Stomach (tissue), 8 donors: ENCODE measurements at regions not wholly inside any gene's neighbourhood (a gene's known extent, or its start where the extent isn't known, plus 50 kb on each side); places are given as distances from the start of the nearest gene placed in this dataset.

ENCODE experiments used
- DNase-seq, 2 donors: peaks; one replicate each; pipeline versions ENCODE4 v3.0.0 to v3.0.0-alpha.2; 2013 to 2019
- H3K27ac ChIP-seq, 5 donors: fragments of 200-600 bp in 4 of 5; sonication (generic) in 4 of 5; one replicate each; pipeline ENCODE4 v1.5.1; 2013 to 2019; ENCODE audit warnings: mild to moderate bottlenecking in 1 of 5, moderate library complexity in 1 of 5
- H3K27me3 ChIP-seq, 3 donors: fragments of 200-600 bp; sonication (generic); one replicate each; pipeline ENCODE4 v1.5.1; 2017 to 2019; ENCODE audit warnings: mixed run types in 1 of 3
- H3K36me3 ChIP-seq, 4 donors: fragments of 200-600 bp; sonication (generic); 1 replicate in 3 of 4; 2 replicates in 1 of 4; pipeline ENCODE4 v1.5.1; 2016 to 2019
- H3K4me1 ChIP-seq, 4 donors: fragments of 200-600 bp; sonication (generic); one replicate each; pipeline ENCODE4 v1.5.1; 2016 to 2019
- H3K4me3 ChIP-seq, 4 donors: fragments of 200-600 bp; sonication (generic) in 3 of 4; one replicate each; pipeline ENCODE4 v1.5.1; 2016 to 2019; ENCODE audit warnings: mild to moderate bottlenecking in 1 of 4
- H3K9me3 ChIP-seq, 4 donors: fragments of 200-600 bp; sonication (generic); one replicate each; pipeline ENCODE4 v1.5.1; 2016 to 2019
- EP300 ChIP-seq: sonication (generic); formaldehyde crosslinking; IDR thresholded peaks from one replicate; pipeline ENCODE4 v1.6.1; 2017; ENCODE audit warnings: antibody characterized with exemption
- POLR2A ChIP-seq, 4 donors: fragments of 450-650 bp; IDR thresholded peaks; one replicate each; pipeline ENCODE4 v1.6.1; 2016; ENCODE audit warnings: antibody characterized with exemption in 4 of 4, control low read depth in 2 of 4, mild to moderate bottlenecking in 1 of 4, moderate library complexity in 1 of 4
- POLR2AphosphoS5 ChIP-seq, 3 donors: sonication (generic); formaldehyde crosslinking; IDR thresholded peaks; one replicate each; pipeline ENCODE4 v1.6.1; 2016; ENCODE audit warnings: antibody characterized with exemption in 3 of 3
- WGBS, 5 donors: extraction: QIAGEN DNeasy Blood & Tissue Kit in 3 of 5; methylation state at CpG; one replicate each; pipeline versions ENCODE4 v1.1.5 to v1.1.7; 2013 to 2018; 5-methylcytosine and 5-hydroxymethylcytosine counted together
- intact Hi-C: fragments of 100-400 bp; cut with DNase I; formaldehyde crosslinking; loops from one replicate; pipeline ENCODE4 v1.15.1; 2023; ENCODE audit warnings: low total_unique reads
- TF ChIP-seq, protein P1 (sequence below), 7 experiments: fragments of 450-650 bp in 4 of 7; fragments of 200-600 bp in 3 of 7; sonication (generic) in 3 of 7; IDR thresholded peaks; one replicate each; pipeline ENCODE4 v1.5.1; 2016 to 2019; ENCODE audit warnings: antibody characterized with exemption in 7 of 7, control low read depth in 2 of 7, mild to moderate bottlenecking in 1 of 7
- donor health status: healthy with polysubstance abuse.
- donor health status: Bipolar disorder and iron deficiency.
- donor health status: healthy.

DNA sequence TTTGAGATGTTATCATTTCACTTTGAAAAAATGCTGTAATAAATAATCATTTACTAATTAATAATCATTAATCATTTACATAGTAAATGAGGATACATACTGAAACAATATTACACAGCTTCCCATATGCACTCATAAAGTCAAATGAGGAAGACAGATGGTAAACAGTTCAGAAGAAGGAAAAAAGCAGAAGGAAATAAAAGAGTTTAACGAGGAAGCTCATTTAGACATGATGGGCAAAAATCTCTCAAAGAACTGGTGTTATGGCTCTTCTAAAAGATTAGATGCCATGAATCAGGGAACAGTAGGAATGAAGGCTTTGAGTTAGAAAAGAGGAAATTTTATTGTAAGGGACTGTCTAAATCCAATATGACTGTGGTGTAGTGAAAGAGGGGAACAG lies 347.6 kb downstream of the PTPRC start:
- no peak for DNase-seq
- H3K9me3 ChIP-seq, result no peaks in the 10 kb centered on the region
- no peaks in the 10 kb centered on the region for H3K36me3 ChIP-seq
- 74 to 79% (median 77%) methylated on average over 1 of the region's 1 CpG for WGBS, 5 donors
- H3K27me3 ChIP-seq, result no peaks in the 10 kb centered on the region
- H3K27ac ChIP-seq, result no peak overlapping the region
- intact Hi-C loops, result no loop called here
- TF ChIP-seq EP300, result no peak
- TF ChIP-seq, protein P1, sequence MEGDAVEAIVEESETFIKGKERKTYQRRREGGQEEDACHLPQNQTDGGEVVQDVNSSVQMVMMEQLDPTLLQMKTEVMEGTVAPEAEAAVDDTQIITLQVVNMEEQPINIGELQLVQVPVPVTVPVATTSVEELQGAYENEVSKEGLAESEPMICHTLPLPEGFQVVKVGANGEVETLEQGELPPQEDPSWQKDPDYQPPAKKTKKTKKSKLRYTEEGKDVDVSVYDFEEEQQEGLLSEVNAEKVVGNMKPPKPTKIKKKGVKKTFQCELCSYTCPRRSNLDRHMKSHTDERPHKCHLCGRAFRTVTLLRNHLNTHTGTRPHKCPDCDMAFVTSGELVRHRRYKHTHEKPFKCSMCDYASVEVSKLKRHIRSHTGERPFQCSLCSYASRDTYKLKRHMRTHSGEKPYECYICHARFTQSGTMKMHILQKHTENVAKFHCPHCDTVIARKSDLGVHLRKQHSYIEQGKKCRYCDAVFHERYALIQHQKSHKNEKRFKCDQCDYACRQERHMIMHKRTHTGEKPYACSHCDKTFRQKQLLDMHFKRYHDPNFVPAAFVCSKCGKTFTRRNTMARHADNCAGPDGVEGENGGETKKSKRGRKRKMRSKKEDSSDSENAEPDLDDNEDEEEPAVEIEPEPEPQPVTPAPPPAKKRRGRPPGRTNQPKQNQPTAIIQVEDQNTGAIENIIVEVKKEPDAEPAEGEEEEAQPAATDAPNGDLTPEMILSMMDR (IDR thresholded peaks at IDR 0.05), result no peak
- TF ChIP-seq POLR2A (IDR thresholded peaks at IDR 0.05), result no peak
- no peak for TF ChIP-seq POLR2AphosphoS5 (IDR thresholded peaks at IDR 0.05)
- H3K4me1 ChIP-seq, result no peaks in the 10 kb centered on the region
- H3K4me3 ChIP-seq, result no peak overlapping the region

DNA sequence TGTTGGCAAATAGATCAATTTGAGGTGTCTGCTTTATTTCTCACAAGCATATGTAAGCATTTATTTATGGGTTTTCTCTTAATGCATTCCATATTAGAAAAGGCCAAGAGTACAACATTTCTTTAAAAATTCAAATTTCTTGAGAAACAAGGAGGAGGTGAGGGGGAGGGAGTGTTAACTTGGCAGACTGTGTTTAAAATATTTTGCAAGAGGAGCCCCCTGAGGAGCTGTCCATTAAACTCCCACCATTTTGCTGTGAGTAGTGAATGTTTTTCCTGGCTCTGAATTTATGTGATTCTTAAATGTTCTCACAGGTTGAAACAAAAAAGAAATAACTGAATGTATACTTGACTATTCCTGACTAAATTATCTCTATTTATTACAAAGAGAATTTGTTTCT lies 363.8 kb downstream of the PTPRC start:
- intact Hi-C loops, result no loop called here
- no peaks in the 10 kb centered on the region for H3K9me3 ChIP-seq

DNA sequence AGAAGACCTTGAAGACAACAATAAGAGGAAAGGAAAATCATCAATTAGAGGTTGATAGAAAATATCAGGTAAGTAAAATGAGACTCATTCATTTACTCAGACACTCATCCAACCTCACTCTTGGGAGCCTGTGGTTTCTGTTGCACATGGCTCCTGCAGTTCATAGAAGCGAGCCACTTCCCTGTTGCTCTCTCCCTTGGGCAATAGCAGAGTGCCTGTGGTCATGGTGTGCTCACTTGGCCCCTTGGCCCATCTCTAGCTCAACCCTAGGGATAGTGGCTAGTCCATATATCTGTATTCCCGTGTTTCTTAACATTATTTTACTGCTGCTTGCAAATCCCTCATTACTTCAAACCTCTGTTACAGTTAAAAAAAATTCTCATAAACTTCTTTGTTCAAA lies 368.6 kb downstream of the PTPRC start:
- 70 to 95% (median 76%) methylated on average over 2 of the region's 2 CpGs for WGBS, 5 donors
- H3K27me3 ChIP-seq, result no peaks in the 10 kb centered on the region
- DNase-seq, result no peak
- no peaks in the 10 kb centered on the region for H3K4me1 ChIP-seq
- H3K4me3 ChIP-seq, result no peak overlapping the region
- intact Hi-C loops, result no loop called here
- H3K9me3 ChIP-seq, result no peaks in the 10 kb centered on the region
- no peaks in the 10 kb centered on the region for H3K36me3 ChIP-seq
- no peak overlapping the region for H3K27ac ChIP-seq
- TF ChIP-seq POLR2A (IDR thresholded peaks at IDR 0.05) (no peak), EP300 (no peak), POLR2AphosphoS5 (IDR thresholded peaks at IDR 0.05) (no peak)
- TF ChIP-seq, protein P1 (IDR thresholded peaks at IDR 0.05), result no peak

More for the DNA sequence above, 363.8 kb downstream of the PTPRC start:
- Histone ChIP-seq H3K27me3 (no peaks in the 10 kb centered on the region), H3K27ac (no peak overlapping the region), H3K4me3 (no peak overlapping the region), H3K36me3 (no peaks in the 10 kb centered on the region), H3K4me1 (no peaks in the 10 kb centered on the region)
- peak in 1 of 2 donors; percentile 66 for DNase-seq
- TF ChIP-seq, protein P1 (IDR thresholded peaks at IDR 0.05), result no peak
- TF ChIP-seq POLR2AphosphoS5 (IDR thresholded peaks at IDR 0.05), result no peak
- no peak for TF ChIP-seq EP300
- TF ChIP-seq POLR2A (IDR thresholded peaks at IDR 0.05), result no peak

GRCh38 chr1:199009447-199009846 lies 370.6 kb downstream of the PTPRC start:
- peak in 1 of 2 donors; percentile 44 for DNase-seq
- Histone ChIP-seq H3K27ac (no peak overlapping the region), H3K27me3 (no peaks in the 10 kb centered on the region), H3K36me3 (no peaks in the 10 kb centered on the region), H3K4me1 (no peaks in the 10 kb centered on the region), H3K9me3 (no peaks in the 10 kb centered on the region), H3K4me3 (no peak overlapping the region)
- no peak for TF ChIP-seq POLR2AphosphoS5 (IDR thresholded peaks at IDR 0.05)
- TF ChIP-seq EP300, result no peak
- TF ChIP-seq, protein P1 (IDR thresholded peaks at IDR 0.05), result no peak
- no peak for TF ChIP-seq POLR2A (IDR thresholded peaks at IDR 0.05)
- intact Hi-C loops, result no loop called here
- WGBS, 5 donors, result 45 to 64% (median 51%) methylated on average over 5 of the region's 5 CpGs
